B cell (primary cell): ENCODE measurements at regions not wholly inside any gene's neighbourhood (a gene's known extent, or its start where the extent isn't known, plus 50 kb on each side); places are given as distances from the start of the nearest gene placed in this dataset.
"Not testable (repeated sequence)": the region's sequence is repeated elsewhere in the genome, so short reads cannot be mapped to it uniquely, and the experiment has no call there.

Experiments used
- ATAC-seq: fragments of 200-7000 bp; cut with Tn5 transposase; one replicate; pipeline ENCODE4 v1.10.0; 2021; ENCODE audit warnings: low read depth, mild to moderate bottlenecking, moderate number of reproducible peaks, moderate library complexity
- CTCF ChIA-PET: fragments of 350-600 bp; sonication (Branson Sonifier 250); formaldehyde crosslinking; loops from one replicate; lab custom pipeline; 2021; ENCODE audit warnings: antibody characterized with exemption, inconsistent platforms; lab: Charles Lee
- POLR2A ChIA-PET: fragments of 350-600 bp; sonication (Branson Sonifier 250); formaldehyde crosslinking; loops from one replicate; lab custom pipeline; 2021; ENCODE audit warnings: antibody characterized with exemption; lab: Charles Lee
- DNase-seq: peaks from one replicate; pipeline ENCODE4 v3.0.0; 2013
- H2AFZ ChIP-seq: 2 replicates; pipeline ENCODE4 v1.6.1; 2012; ENCODE audit warnings: mild to moderate bottlenecking, low read depth, low read length; ENCODE audit not compliant: insufficient read depth, poor library complexity, severe bottlenecking
- H3K27ac ChIP-seq, 2 donors: 1 replicate in 1 of 2; 2 replicates in 1 of 2; pipeline ENCODE4 v1.5.1; 2012 to 2013; ENCODE audit warnings: low read length in 2 of 2, mild to moderate bottlenecking in 2 of 2, moderate library complexity in 1 of 2
- H3K27me3 ChIP-seq, 4 experiments: fragments of 200-600 bp in 1 of 4; sonication (generic) in 1 of 4; replicated peaks in 1 of 4; 1 replicate in 2 of 4; 2 replicates in 2 of 4; pipeline versions ENCODE4 v1.6.1 to v1.7.0; 2013 to 2016; ENCODE audit warnings: low read length in 3 of 4, mild to moderate bottlenecking in 2 of 4, mixed read lengths in 1 of 4, moderate library complexity in 1 of 4; ENCODE audit not compliant: insufficient read depth in 4 of 4, control insufficient read depth in 3 of 4; ENCODE audit errors: control extremely low read depth in 1 of 4
- H3K36me3 ChIP-seq, 2 experiments: replicated peaks in 1 of 2; 1 replicate in 1 of 2; 2 replicates in 1 of 2; pipeline versions ENCODE4 v1.6.1 to v1.7.1; 2013; ENCODE audit warnings: low read length in 1 of 2; ENCODE audit not compliant: insufficient read depth in 2 of 2, control insufficient read depth in 1 of 2; ENCODE audit errors: control extremely low read depth in 1 of 2, extremely low read depth in 1 of 2
- H3K4me1 ChIP-seq, 2 donors: fragments of 200-600 bp in 1 of 2; sonication (generic) in 1 of 2; 1 replicate in 1 of 2; 2 replicates in 1 of 2; pipeline versions ENCODE4 v1.5.1 to v1.6.1; 2013 to 2017; ENCODE audit warnings: low read length in 2 of 2; ENCODE audit not compliant: control insufficient read depth in 2 of 2, insufficient read depth in 2 of 2
- H3K4me2 ChIP-seq: replicated peaks from 2 replicates; pipeline ENCODE3; 2012; ENCODE audit warnings: mild to moderate bottlenecking, low read depth, low read length; ENCODE audit not compliant: poor library complexity, severe bottlenecking
- H3K4me3 ChIP-seq, 5 experiments: fragments of 200-600 bp in 1 of 5; sonication (generic) in 1 of 5; 1 replicate in 3 of 5; 2 replicates in 2 of 5; pipeline versions ENCODE4 v1.5.1 to v1.7.0; 2011 to 2016; ENCODE audit warnings: low read length in 4 of 5, mild to moderate bottlenecking in 4 of 5, low read depth in 2 of 5, control low read depth in 1 of 5, moderate library complexity in 1 of 5; ENCODE audit not compliant: insufficient read depth in 1 of 5; ENCODE audit errors: control extremely low read depth in 1 of 5, extremely low read depth in 1 of 5
- H3K79me2 ChIP-seq: fragments of 200-600 bp; sonication (generic); one replicate; pipeline ENCODE4 v1.6.0; 2016; ENCODE audit warnings: low read length; ENCODE audit not compliant: control insufficient read depth, insufficient read depth
- H3K9ac ChIP-seq: fragments of 200-600 bp; sonication (generic); 2 replicates; pipeline ENCODE4 v1.6.1; 2017; ENCODE audit warnings: mild to moderate bottlenecking, low read length, moderate library complexity
- H3K9me3 ChIP-seq, 3 donors: one replicate each; pipeline versions ENCODE4 v1.6.1 to v1.7.1; 2013; ENCODE audit warnings: low read length in 2 of 3; ENCODE audit not compliant: control insufficient read depth in 2 of 3, insufficient read depth in 1 of 3; ENCODE audit errors: control extremely low read depth in 1 of 3
- H4K20me1 ChIP-seq: 2 replicates; pipeline ENCODE4 v1.6.0; 2012; ENCODE audit warnings: mild to moderate bottlenecking, low read length; ENCODE audit not compliant: insufficient read depth, control insufficient read depth, poor library complexity, severe bottlenecking
- H3K27ac Mint-ChIP-seq: one replicate; pipeline ENCODE4 v1.8.0; 2021; ENCODE audit warnings: mixed read lengths
- H3K27me3 Mint-ChIP-seq: one replicate; pipeline ENCODE4 v1.8.0; 2021; ENCODE audit warnings: mixed read lengths
- H3K4me1 Mint-ChIP-seq: one replicate; pipeline ENCODE4 v1.8.0; 2021; ENCODE audit warnings: mixed read lengths
- H3K4me3 Mint-ChIP-seq: one replicate; pipeline ENCODE4 v1.8.0; 2021; ENCODE audit warnings: mixed read lengths
- H3K9me3 Mint-ChIP-seq: one replicate; pipeline ENCODE4 v1.8.0; 2022; ENCODE audit warnings: mixed read lengths; ENCODE audit not compliant: insufficient read depth
- WGBS: methylation state at CpG from one replicate; pipeline ENCODE4 v1.1.5; 2013; ENCODE audit warnings: missing lambda C conversion rate; ENCODE audit not compliant: insufficient coverage; 5-methylcytosine and 5-hydroxymethylcytosine counted together
- intact Hi-C: fragments of 100-400 bp; cut with micrococcal nuclease; formaldehyde crosslinking; loops from one replicate; pipeline ENCODE4 v1.10.0; 2022

GRCh38 chr21:9786092-9786491, 735.3 kb upstream of the TPTE start:
- H3K4me1 ChIP-seq, H3K36me3 ChIP-seq, H3K79me2 ChIP-seq, H3K4me3 Mint-ChIP-seq, H3K27me3 ChIP-seq, POLR2A ChIA-PET, H3K4me3 ChIP-seq, H3K27ac ChIP-seq, CTCF ChIA-PET, ATAC-seq, H3K4me1 Mint-ChIP-seq, H4K20me1 ChIP-seq, DNase-seq, intact Hi-C loops, H3K9ac ChIP-seq, H3K27me3 Mint-ChIP-seq, H3K4me2 ChIP-seq, H2AFZ ChIP-seq, H3K27ac Mint-ChIP-seq: not testable (repeated sequence)
- peaks cover 10% of the 10 kb centered on the region for H3K9me3 Mint-ChIP-seq
- H3K9me3 ChIP-seq, result peaks cover 1 to 16% (median 5%) of the 10 kb centered on the region in 3 donors
- 62% methylated on average over 6 of the region's 7 CpGs for WGBS

- 66% methylated on average over 2 of the region's 5 CpGs for WGBS
- H3K27ac Mint-ChIP-seq, result not testable (repeated sequence)
- peaks cover 10% of the 10 kb centered on the region for H3K9me3 Mint-ChIP-seq
These were observed 733.1 kb upstream of the TPTE start for GRCh38 chr21:9788281-9788680.

GRCh38 chr21:9790354-9790753, 731.0 kb upstream of the TPTE start:
- CTCF ChIA-PET, H2AFZ ChIP-seq, H3K27ac Mint-ChIP-seq, H3K4me3 Mint-ChIP-seq, H3K4me2 ChIP-seq, H3K27ac ChIP-seq, H3K4me3 ChIP-seq, DNase-seq, H4K20me1 ChIP-seq, POLR2A ChIA-PET, H3K4me1 Mint-ChIP-seq, H3K79me2 ChIP-seq, H3K36me3 ChIP-seq, intact Hi-C loops, ATAC-seq, H3K27me3 ChIP-seq, H3K9ac ChIP-seq, H3K27me3 Mint-ChIP-seq, H3K4me1 ChIP-seq: not testable (repeated sequence)
- WGBS, result 78% methylated on average over 4 of the region's 6 CpGs
- peaks cover 13% of the 10 kb centered on the region for H3K9me3 Mint-ChIP-seq
- peaks cover 1 to 16% (median 2%) of the 10 kb centered on the region in 3 donors for H3K9me3 ChIP-seq

More at GRCh38 chr21:9788281-9788680, 733.1 kb upstream of the TPTE start:
- peaks cover 1 to 18% (median 2%) of the 10 kb centered on the region in 3 donors for H3K9me3 ChIP-seq
- CTCF ChIA-PET, intact Hi-C loops, H3K27me3 ChIP-seq, POLR2A ChIA-PET, H4K20me1 ChIP-seq, H3K27me3 Mint-ChIP-seq, H3K4me2 ChIP-seq, H3K4me3 ChIP-seq, H3K4me1 Mint-ChIP-seq, H2AFZ ChIP-seq, ATAC-seq, DNase-seq, H3K4me1 ChIP-seq, H3K27ac ChIP-seq, H3K79me2 ChIP-seq, H3K36me3 ChIP-seq, H3K9ac ChIP-seq, H3K4me3 Mint-ChIP-seq: not testable (repeated sequence)

GRCh38 chr21:9791453-9791852, 729.9 kb upstream of the TPTE start:
- no CpG with 5 or more reads among the region's 2 CpGs for WGBS
- H3K27ac Mint-ChIP-seq, H3K4me1 ChIP-seq, H3K4me3 Mint-ChIP-seq, H3K36me3 ChIP-seq, H3K9ac ChIP-seq, POLR2A ChIA-PET, H3K79me2 ChIP-seq, ATAC-seq, DNase-seq, H3K27ac ChIP-seq, H3K4me2 ChIP-seq, H3K4me3 ChIP-seq, H3K27me3 ChIP-seq, H3K4me1 Mint-ChIP-seq, intact Hi-C loops, H3K27me3 Mint-ChIP-seq, H2AFZ ChIP-seq, CTCF ChIA-PET, H4K20me1 ChIP-seq: not testable (repeated sequence)
- peaks cover 1 to 16% (median 2%) of the 10 kb centered on the region in 3 donors for H3K9me3 ChIP-seq
- peaks cover 17% of the 10 kb centered on the region for H3K9me3 Mint-ChIP-seq
